Astrocyte of the cerebellum (primary cell): ENCODE measurements at regions not wholly inside any gene's neighbourhood (a gene's known extent, or its start where the extent isn't known, plus 50 kb on each side); places are given as distances from the start of the nearest gene placed in this dataset.

Experiments
- DNase-seq: peaks from one replicate; pipeline ENCODE4 v3.0.0-alpha.2; 2011; ENCODE audit warnings: low read depth
- H3K4me3 ChIP-seq: 2 replicates; pipeline ENCODE4 v1.5.1; 2011; ENCODE audit warnings: mild to moderate bottlenecking, low read depth, low read length, moderate library complexity
- CTCF ChIP-seq: IDR thresholded peaks from 2 replicates; pipeline ENCODE4 v1.5.1; 2012; ENCODE audit warnings: low read length, low read depth, moderate library complexity, mild to moderate bottlenecking; ENCODE audit errors: missing control alignments
- in situ Hi-C: cut with HindIII; loops from 2 replicates; pipeline ENCODE4 v1.10.0; 2017; ENCODE audit warnings: low sequenced_read_pairs

GRCh38 chr6:22027040-22027725 lies 269.7 kb downstream of the PRL start:
- no peak overlapping the region for H3K4me3 ChIP-seq
- no peak for DNase-seq
- in situ Hi-C loops: loop anchor here (5.0 kb wide), 1 partner anchor 105 kb away; no protein-coding TSS in a partner anchor
- no peak for TF ChIP-seq CTCF

- in situ Hi-C loops: loop anchor here (5.0 kb wide), 1 partner anchor 104 kb away; no protein-coding TSS in a partner anchor
Measured at GRCh38 chr6:22028403-22029090, 268.3 kb downstream of the PRL start.

GRCh38 chr6:22029171-22029570 lies 267.7 kb downstream of the PRL start:
- TF ChIP-seq CTCF: no peak
- DNase-seq: no peak
- H3K4me3 ChIP-seq: no peak overlapping the region
- in situ Hi-C loops: loop anchor here (5.0 kb wide), 1 partner anchor 103 kb away; no protein-coding TSS in a partner anchor

More at GRCh38 chr6:22028403-22029090, 268.3 kb downstream of the PRL start:
- DNase-seq: no peak
- no peak overlapping the region for H3K4me3 ChIP-seq
- no peak for TF ChIP-seq CTCF

- H3K4me3 ChIP-seq: no peak overlapping the region
- in situ Hi-C loops: no loop called here
- no peak for DNase-seq
- TF ChIP-seq CTCF: no peak
Measured at GRCh38 chr6:22030730-22031619, 265.9 kb downstream of the PRL start.

GRCh38 chr6:22035690-22036089 lies 261.1 kb downstream of the PRL start:
- TF ChIP-seq CTCF: no peak
- no peak for DNase-seq
- H3K4me3 ChIP-seq: no peak overlapping the region
- in situ Hi-C loops: no loop called here

- no peak for DNase-seq
- in situ Hi-C loops: no loop called here
- H3K4me3 ChIP-seq: no peak overlapping the region
- TF ChIP-seq CTCF: no peak
Measured at GRCh38 chr6:22036275-22036674, 260.6 kb downstream of the PRL start.
